Kidney capillary endothelial cell (primary cell): ENCODE measurements at regions not wholly inside any gene's neighbourhood (a gene's known extent, or its start where the extent isn't known, plus 50 kb on each side); places are given as distances from the start of the nearest gene placed in this dataset.
"Not testable (repeated sequence)": the region's sequence is repeated elsewhere in the genome, so short reads cannot be mapped to it uniquely, and the experiment has no call there.

Source experiments
- DNase-seq: peaks from one replicate; pipeline ENCODE4 v3.0.0-alpha.2; 2018; ENCODE audit warnings: low spot score

- DNase-seq, result peak; percentile 16
Observed at GRCh38 chr2:7094231-7094741, 177.1 kb downstream of the RNF144A start.

- DNase-seq, result no peak
Observed at GRCh38 chr2:7096726-7097352, 179.6 kb downstream of the RNF144A start.

- peak; percentile 50 for DNase-seq
Observed at GRCh38 chr2:7097353-7097895, 180.2 kb downstream of the RNF144A start.

GRCh38 chr2:7098816-7099215, 181.6 kb downstream of the RNF144A start:
- DNase-seq, result no peak

GRCh38 chr2:7099687-7100086, 182.5 kb downstream of the RNF144A start:
- not testable (repeated sequence) for DNase-seq

- no peak for DNase-seq
Observed at GRCh38 chr2:7102826-7103225, 185.6 kb downstream of the RNF144A start.

- DNase-seq, result no peak
Observed at GRCh38 chr2:7108792-7109532, 191.8 kb downstream of the RNF144A start.

GRCh38 chr2:7109533-7109885, 192.3 kb downstream of the RNF144A start:
- no peak for DNase-seq

GRCh38 chr2:7111626-7112025, 194.4 kb downstream of the RNF144A start:
- DNase-seq, result no peak

- DNase-seq, result no peak
Observed at GRCh38 chr2:7115364-7115763, 198.2 kb downstream of the RNF144A start.

GRCh38 chr2:7115906-7116305, 198.7 kb downstream of the RNF144A start:
- DNase-seq, result no peak

- no peak for DNase-seq
Observed at GRCh38 chr2:7116511-7116910, 199.3 kb downstream of the RNF144A start.

- DNase-seq, result no peak
Observed at GRCh38 chr2:7117076-7117475, 199.9 kb downstream of the RNF144A start.

- DNase-seq, result no peak
Observed at GRCh38 chr2:7118606-7119131, 201.5 kb downstream of the RNF144A start.

GRCh38 chr2:7119132-7119835, 202.1 kb downstream of the RNF144A start:
- peak; percentile 21 for DNase-seq

- no peak for DNase-seq
Observed at GRCh38 chr2:7121851-7122250, 204.6 kb downstream of the RNF144A start.

GRCh38 chr2:7127156-7127555, 209.9 kb downstream of the RNF144A start:
- DNase-seq, result no peak

GRCh38 chr2:7127687-7128086, 210.5 kb downstream of the RNF144A start:
- no peak for DNase-seq

- DNase-seq, result no peak
Observed at GRCh38 chr2:7131261-7131660, 214.0 kb downstream of the RNF144A start.

GRCh38 chr2:7132753-7133152, 215.5 kb downstream of the RNF144A start:
- no peak for DNase-seq

- DNase-seq, result no peak
Observed at GRCh38 chr2:7133521-7133920, 216.3 kb downstream of the RNF144A start.

GRCh38 chr2:7140306-7140705, 223.1 kb downstream of the RNF144A start:
- no peak for DNase-seq
